OCI-M1 (cell line): ENCODE measurements at regions not wholly inside any gene's neighbourhood (a gene's known extent, or its start where the extent isn't known, plus 50 kb on each side); places are given as distances from the start of the nearest gene placed in this dataset.

Experiments
- DNase-seq: peaks from one replicate; lab custom pipeline; 2025; lab: John Stamatoyannopoulos, UW

DNA sequence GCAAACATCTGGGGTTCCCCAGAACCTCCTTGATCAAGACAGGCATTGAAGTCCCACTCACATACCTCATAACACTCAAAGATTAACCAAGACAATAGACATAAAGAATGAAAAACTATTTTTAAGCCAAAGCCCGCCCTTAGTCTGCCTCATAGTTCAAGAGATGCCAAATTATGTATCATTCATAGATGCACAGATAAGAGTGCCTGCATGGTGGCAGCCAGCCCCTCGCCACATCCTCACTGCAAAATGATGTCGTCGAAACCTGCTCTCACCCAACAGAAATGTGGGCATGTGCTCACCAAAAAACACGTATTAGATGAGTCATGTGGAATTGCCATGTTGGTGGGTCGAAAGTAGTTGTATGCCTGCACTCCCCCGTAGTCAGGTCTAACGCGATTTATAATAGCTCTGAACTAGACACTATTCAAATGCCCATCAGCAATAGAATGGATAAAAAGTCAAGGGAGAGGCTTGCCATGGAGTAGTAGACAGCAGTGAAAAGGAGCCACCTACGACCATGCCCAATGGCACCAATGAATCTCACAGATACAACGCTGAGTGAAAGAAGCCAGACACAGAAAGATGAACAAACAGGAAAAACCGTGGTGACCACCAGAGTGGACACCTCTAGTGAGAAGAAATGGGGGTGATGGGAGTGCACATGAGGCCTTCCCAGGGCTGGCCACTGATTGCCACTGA is 64.8 kb downstream of the C16orf95 start:
- DNase-seq = no peak
